ENCODE measurements at regions not wholly inside any gene's neighbourhood (a gene's known extent, or its start where the extent isn't known, plus 50 kb on each side); places are given as distances from the start of the nearest gene placed in this dataset.

GRCh38 chr4:181938631-181939030, 304.6 kb upstream of the TENM3 start:
- no peak overlapping the region for H3K4me3 ChIP-seq (replicated peaks in 1 of 2; ENCODE audit: low read depth in 1 of 2, low read length in 2 of 2)
- no peaks in the 10 kb centered on the region for H3K4me1 ChIP-seq (ENCODE audit: control insufficient read depth in 1 of 2, insufficient read depth in 2 of 2, low read length in 2 of 2)
- peaks cover 5% of the 10 kb centered on the region for H3K27me3 ChIP-seq (ENCODE audit: insufficient read depth, low read length)
- H3K27ac ChIP-seq (ENCODE audit: low read depth, low read length), result no peak overlapping the region
- TF ChIP-seq SP1 (IDR thresholded peaks at IDR 0.05; ENCODE audit: low read depth) (no peak), REST (IDR thresholded peaks at IDR 0.05; ENCODE audit: low read depth) (no peak), EGR1 (IDR thresholded peaks at IDR 0.05; ENCODE audit: low read depth) (no peak), CEBPB (IDR thresholded peaks at IDR 0.05; ENCODE audit: low read depth) (no peak), FOSL1 (IDR thresholded peaks at IDR 0.05; ENCODE audit: low read depth) (no peak), SIN3A (IDR thresholded peaks at IDR 0.05; ENCODE audit: low read depth) (no peak), CTCF (IDR thresholded peaks at IDR 0.05 in 2 of 3, conservative IDR thresholded peaks at IDR 0.05 in 1 of 3; ENCODE audit: borderline replicate concordance in 1 of 3, insufficient read depth in 1 of 3, low read depth in 2 of 3, low read length in 2 of 3) (no peak), TCF7L2 (IDR thresholded peaks at IDR 0.05; ENCODE audit: borderline replicate concordance, extremely low read depth, insufficient read depth, insufficient read length) (no peak), YY1 (IDR thresholded peaks at IDR 0.05; ENCODE audit: extremely low read depth, insufficient replicate concordance, low read depth, low read length) (no peak), ATF3 (IDR thresholded peaks at IDR 0.05) (no peak), EZH2phosphoT487 (IDR thresholded peaks at IDR 0.05; ENCODE audit: borderline replicate concordance) (no peak), RAD21 (IDR thresholded peaks at IDR 0.05; ENCODE audit: low read depth) (no peak), POLR2AphosphoS5 (IDR thresholded peaks at IDR 0.05; ENCODE audit: low read depth, low read length) (no peak), CBX3 (IDR thresholded peaks at IDR 0.05; ENCODE audit: low read depth) (no peak), ZFX (IDR thresholded peaks at IDR 0.05) (no peak)
- H3K9ac ChIP-seq (ENCODE audit: low read length), result no peak overlapping the region
- ATAC-seq (no peak), DNase-seq (ENCODE audit: low read depth, low spot score) (no peak)
- intact Hi-C loops (cut with micrococcal nuclease), result no loop called here
- CTCF ChIA-PET, result no interaction called here
- H3K4me2 ChIP-seq (ENCODE audit: low read length), result no peak overlapping the region
- no peaks in the 10 kb centered on the region for H3K9me3 ChIP-seq (ENCODE audit: control insufficient read depth in 1 of 2, insufficient read depth in 1 of 2, low read depth in 1 of 2, low read length in 2 of 2)
- H3K79me2 ChIP-seq (ENCODE audit: insufficient read depth, low read length), result no peaks in the 10 kb centered on the region
- H3K9me2 ChIP-seq (ENCODE audit: insufficient read depth), result no peaks in the 10 kb centered on the region
- no peaks in the 10 kb centered on the region for H3K36me3 ChIP-seq (ENCODE audit: control insufficient read depth in 1 of 2, insufficient read depth in 2 of 2, low read length in 2 of 2)
- no peaks in the 10 kb centered on the region for H4K20me1 ChIP-seq (ENCODE audit: insufficient read depth)
- RAD21 ChIA-PET (ENCODE audit: low non-redundant PET in 1 of 2, low total read pairs in 2 of 2, uncharacterized antibody in 2 of 2, unreplicated experiment in 2 of 2), result no interaction called here
- POLR2A ChIA-PET, result no interaction called here
- H2AFZ ChIP-seq (ENCODE audit: low read depth, low read length, poor library complexity, severe bottlenecking), result no peak overlapping the region
- no TSS peak for BruUV-seq (replicated peaks)

All from HCT116 (cell line).